A673 (cell line): ENCODE measurements at regions not wholly inside any gene's neighbourhood (a gene's known extent, or its start where the extent isn't known, plus 50 kb on each side); places are given as distances from the start of the nearest gene placed in this dataset.

ENCODE experiments used
- CTCF ChIP-seq: fragments of 300-800, 200-600 bp; sonication (generic); conservative IDR thresholded peaks from 2 replicates; pipeline ENCODE4 v1.5.1; 2017; ENCODE audit warnings: low read depth, mild to moderate bottlenecking, antibody characterized with exemption, low read length, moderate library complexity, mixed read lengths
- EZH2 ChIP-seq: fragments of 200-600 bp; sonication (generic); IDR thresholded peaks from 2 replicates; pipeline ENCODE4 v1.6.1; 2017; ENCODE audit warnings: borderline replicate concordance, low read depth, mild to moderate bottlenecking, mixed read lengths, antibody characterized with exemption, low read length; ENCODE audit not compliant: poor library complexity, severe bottlenecking

GRCh38 chr2:185201063-185201462 lies 537.5 kb upstream of the FSIP2 start:
- TF ChIP-seq EZH2 (no peak), CTCF (no peak)
